ENCODE measurements at regions not wholly inside any gene's neighbourhood (a gene's known extent, or its start where the extent isn't known, plus 50 kb on each side); places are given as distances from the start of the nearest gene placed in this dataset.
A peak's percentile ranks its signal among the peaks of the same experiment; 100 is the strongest.
"Not testable (repeated sequence)": the region's sequence is repeated elsewhere in the genome, so short reads cannot be mapped to it uniquely, and the experiment has no call there.

GRCh38 chr12:47610686-47611252, 95.1 kb downstream of the RPAP3 start:
- Histone ChIP-seq H3K27ac (ENCODE audit: low read length) (no peak overlapping the region), H3K4me3 (ENCODE audit: low read depth in 1 of 2, low read length in 2 of 2) (no peak overlapping the region), H3K4me1 (ENCODE audit: control insufficient read depth in 1 of 2, insufficient read depth in 2 of 2, low read length in 2 of 2) (no peaks in the 10 kb centered on the region), H3K9me3 (ENCODE audit: control insufficient read depth in 1 of 2, low read length in 2 of 2) (peaks cover 10 to 13% of the 10 kb centered on the region in 2 donors), H3K27me3 (ENCODE audit: low read depth, low read length) (no peaks in the 10 kb centered on the region), H3K36me3 (ENCODE audit: control insufficient read depth in 1 of 2, insufficient read depth in 2 of 2, low read length in 2 of 2) (no peaks in the 10 kb centered on the region)

GRCh38 chr12:47609806-47610205, 96.0 kb downstream of the RPAP3 start:
- no peaks in the 10 kb centered on the region for H3K27me3 ChIP-seq (ENCODE audit: low read depth, low read length)
- no peaks in the 10 kb centered on the region for H3K36me3 ChIP-seq (ENCODE audit: control insufficient read depth in 1 of 2, insufficient read depth in 2 of 2, low read length in 2 of 2)
- peaks cover 10 to 13% of the 10 kb centered on the region in 2 donors for H3K9me3 ChIP-seq (ENCODE audit: control insufficient read depth in 1 of 2, low read length in 2 of 2)
- no peaks in the 10 kb centered on the region for H3K4me1 ChIP-seq (ENCODE audit: control insufficient read depth in 1 of 2, insufficient read depth in 2 of 2, low read length in 2 of 2)
- H3K4me3 ChIP-seq (ENCODE audit: low read depth in 1 of 2, low read length in 2 of 2) = no peak overlapping the region
- H3K27ac ChIP-seq (ENCODE audit: low read length) = no peak overlapping the region

DNA sequence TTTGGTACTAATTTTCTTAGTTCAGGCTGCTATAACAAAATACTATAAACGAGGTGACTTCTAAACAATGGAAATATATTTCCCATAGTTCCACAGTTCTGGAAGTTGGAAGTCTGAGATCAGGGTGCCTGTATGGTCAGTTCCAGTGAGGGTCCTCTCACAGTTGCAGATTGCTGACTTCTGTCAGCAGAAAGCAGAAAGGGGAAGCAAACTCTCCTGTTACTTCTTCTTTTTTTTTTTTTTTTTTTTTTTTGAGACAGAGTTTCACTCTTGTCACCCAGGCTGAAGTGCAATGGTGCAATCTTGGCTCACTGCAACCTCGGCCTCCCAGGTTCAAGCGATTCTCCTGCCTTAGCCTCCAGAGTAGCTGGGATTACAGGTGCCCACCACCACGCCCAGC, 97.2 kb downstream of the RPAP3 start:
- not testable (repeated sequence) for H3K4me1 ChIP-seq (ENCODE audit: control insufficient read depth in 1 of 2, insufficient read depth in 2 of 2, low read length in 2 of 2); H3K4me3 ChIP-seq (ENCODE audit: low read depth in 1 of 2, low read length in 2 of 2); H3K27ac ChIP-seq (ENCODE audit: low read length)

GRCh38 chr12:47604221-47604873, 101.5 kb downstream of the RPAP3 start:
- H3K9me3 ChIP-seq (ENCODE audit: control insufficient read depth in 1 of 2, low read length in 2 of 2) = peaks cover 0 to 6% of the 10 kb centered on the region in 2 donors

More for the DNA sequence above, 97.2 kb downstream of the RPAP3 start:
- peaks cover 7 to 13% of the 10 kb centered on the region in 2 donors for H3K9me3 ChIP-seq (ENCODE audit: control insufficient read depth in 1 of 2, low read length in 2 of 2)
- H3K36me3 ChIP-seq (ENCODE audit: control insufficient read depth in 1 of 2, insufficient read depth in 2 of 2, low read length in 2 of 2); H3K27me3 ChIP-seq (ENCODE audit: low read depth, low read length): not testable (repeated sequence)

GRCh38 chr12:47602949-47603558, 102.8 kb downstream of the RPAP3 start:
- peaks cover 0 to 6% of the 10 kb centered on the region in 2 donors for H3K9me3 ChIP-seq (ENCODE audit: control insufficient read depth in 1 of 2, low read length in 2 of 2)
- H3K27ac ChIP-seq (ENCODE audit: low read length) = no peak overlapping the region
- H3K36me3 ChIP-seq (ENCODE audit: control insufficient read depth in 1 of 2, insufficient read depth in 2 of 2, low read length in 2 of 2) = no peaks in the 10 kb centered on the region
- H3K4me1 ChIP-seq (ENCODE audit: control insufficient read depth in 1 of 2, insufficient read depth in 2 of 2, low read length in 2 of 2) = no peaks in the 10 kb centered on the region
- H3K4me3 ChIP-seq (ENCODE audit: low read depth in 1 of 2, low read length in 2 of 2) = no peak overlapping the region
- H3K27me3 ChIP-seq (ENCODE audit: low read depth, low read length) = no peaks in the 10 kb centered on the region

More at GRCh38 chr12:47604221-47604873, 101.5 kb downstream of the RPAP3 start:
- no peaks in the 10 kb centered on the region for H3K36me3 ChIP-seq (ENCODE audit: control insufficient read depth in 1 of 2, insufficient read depth in 2 of 2, low read length in 2 of 2)
- H3K27me3 ChIP-seq (ENCODE audit: low read depth, low read length) = no peaks in the 10 kb centered on the region
- no peaks in the 10 kb centered on the region for H3K4me1 ChIP-seq (ENCODE audit: control insufficient read depth in 1 of 2, insufficient read depth in 2 of 2, low read length in 2 of 2)
- no peak overlapping the region for H3K27ac ChIP-seq (ENCODE audit: low read length)
- no peak overlapping the region for H3K4me3 ChIP-seq (ENCODE audit: low read depth in 1 of 2, low read length in 2 of 2)

- no peak overlapping the region for H3K27ac ChIP-seq (ENCODE audit: low read length)
- H3K4me3 ChIP-seq (ENCODE audit: low read depth in 1 of 2, low read length in 2 of 2) = no peak overlapping the region
- no peaks in the 10 kb centered on the region for H3K36me3 ChIP-seq (ENCODE audit: control insufficient read depth in 1 of 2, insufficient read depth in 2 of 2, low read length in 2 of 2)
- no peaks in the 10 kb centered on the region for H3K4me1 ChIP-seq (ENCODE audit: control insufficient read depth in 1 of 2, insufficient read depth in 2 of 2, low read length in 2 of 2)
- peaks cover 0 to 5% of the 10 kb centered on the region in 2 donors for H3K9me3 ChIP-seq (ENCODE audit: control insufficient read depth in 1 of 2, low read length in 2 of 2)
- H3K27me3 ChIP-seq (ENCODE audit: low read depth, low read length) = no peaks in the 10 kb centered on the region
Measured at GRCh38 chr12:47602325-47602724, 103.5 kb downstream of the RPAP3 start.

DNA sequence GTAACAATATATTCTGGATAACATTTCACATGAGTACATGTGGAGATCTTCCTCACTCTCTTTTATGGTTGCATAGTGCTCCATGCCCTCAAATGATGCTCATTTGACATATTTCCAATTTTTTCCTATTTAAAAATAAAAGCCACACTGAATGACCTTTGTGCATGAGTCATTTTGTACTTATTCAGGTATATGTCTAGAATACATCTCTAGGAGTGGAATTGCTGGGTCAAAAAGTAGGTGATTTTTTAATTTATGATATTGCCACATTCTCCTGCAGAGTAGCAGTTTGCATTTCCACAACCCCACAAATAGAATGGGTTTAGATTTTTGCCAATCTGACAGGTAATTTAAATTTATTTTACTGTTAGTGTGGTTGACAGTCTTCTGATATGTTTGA, 104.8 kb downstream of the RPAP3 start:
- H3K27ac ChIP-seq (ENCODE audit: low read length) = no peak overlapping the region
- no peaks in the 10 kb centered on the region for H3K9me3 ChIP-seq (ENCODE audit: control insufficient read depth in 1 of 2, low read length in 2 of 2)
- H3K4me1 ChIP-seq (ENCODE audit: control insufficient read depth in 1 of 2, insufficient read depth in 2 of 2, low read length in 2 of 2) = no peaks in the 10 kb centered on the region
- H3K27me3 ChIP-seq (ENCODE audit: low read depth, low read length) = no peaks in the 10 kb centered on the region
- H3K36me3 ChIP-seq (ENCODE audit: control insufficient read depth in 1 of 2, insufficient read depth in 2 of 2, low read length in 2 of 2) = no peaks in the 10 kb centered on the region
- H3K4me3 ChIP-seq (ENCODE audit: low read depth in 1 of 2, low read length in 2 of 2) = no peak overlapping the region

DNA sequence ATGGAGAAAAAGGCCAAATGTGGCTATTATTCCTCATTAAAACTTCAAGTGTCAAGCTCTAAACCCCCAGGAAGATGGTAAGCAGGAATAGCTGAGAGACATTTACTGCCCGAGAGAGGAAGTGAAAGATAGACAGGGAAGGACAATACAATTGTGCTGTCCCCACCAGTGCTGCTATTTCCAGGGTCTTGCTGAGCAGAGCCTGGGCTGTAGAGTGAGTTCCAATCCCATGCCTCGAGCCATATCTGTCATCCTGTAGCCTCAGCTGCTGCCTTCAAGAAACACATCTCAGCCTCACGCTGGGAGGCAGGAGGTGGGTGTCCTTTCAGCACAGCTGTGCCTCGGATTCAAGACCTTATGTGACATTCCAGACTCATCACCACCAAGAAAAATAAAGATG, 114.0 kb downstream of the RPAP3 start:
- Histone ChIP-seq H3K4me1 (ENCODE audit: control insufficient read depth in 1 of 2, insufficient read depth in 2 of 2, low read length in 2 of 2) (peaks cover 0 to 12% of the 10 kb centered on the region in 2 donors), H3K36me3 (ENCODE audit: control insufficient read depth in 1 of 2, insufficient read depth in 2 of 2, low read length in 2 of 2) (no peaks in the 10 kb centered on the region), H3K27ac (ENCODE audit: low read length) (peak overlapping the region; percentile 1)

DNA sequence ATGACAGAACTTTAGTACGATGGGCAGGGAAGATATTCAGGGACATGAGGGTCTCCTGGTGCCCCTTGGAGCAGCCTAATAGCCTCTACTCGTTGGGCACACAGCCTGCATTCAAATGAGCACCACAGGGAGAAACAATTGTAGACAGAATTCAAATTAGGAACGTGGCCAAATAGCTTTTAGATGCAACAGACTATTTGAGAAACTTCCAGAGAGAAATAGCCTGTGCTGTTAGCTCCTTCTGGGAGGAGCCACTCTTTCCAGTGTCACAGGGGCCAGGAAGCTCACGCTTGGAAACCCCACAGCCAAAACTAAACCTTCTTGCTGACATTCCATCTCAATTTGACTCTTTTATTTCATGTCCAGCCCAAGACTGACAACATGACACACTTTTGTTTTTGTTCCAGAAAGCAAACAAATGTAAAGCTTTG, 114.5 kb downstream of the RPAP3 start:
- H3K27ac ChIP-seq (ENCODE audit: low read length) = peak overlapping the region; percentile 1

More for the DNA sequence above, 114.0 kb downstream of the RPAP3 start:
- no peak overlapping the region for H3K4me3 ChIP-seq (ENCODE audit: low read depth in 1 of 2, low read length in 2 of 2)
- H3K27me3 ChIP-seq (ENCODE audit: low read depth, low read length) = no peaks in the 10 kb centered on the region
- no peaks in the 10 kb centered on the region for H3K9me3 ChIP-seq (ENCODE audit: control insufficient read depth in 1 of 2, low read length in 2 of 2)

DNA sequence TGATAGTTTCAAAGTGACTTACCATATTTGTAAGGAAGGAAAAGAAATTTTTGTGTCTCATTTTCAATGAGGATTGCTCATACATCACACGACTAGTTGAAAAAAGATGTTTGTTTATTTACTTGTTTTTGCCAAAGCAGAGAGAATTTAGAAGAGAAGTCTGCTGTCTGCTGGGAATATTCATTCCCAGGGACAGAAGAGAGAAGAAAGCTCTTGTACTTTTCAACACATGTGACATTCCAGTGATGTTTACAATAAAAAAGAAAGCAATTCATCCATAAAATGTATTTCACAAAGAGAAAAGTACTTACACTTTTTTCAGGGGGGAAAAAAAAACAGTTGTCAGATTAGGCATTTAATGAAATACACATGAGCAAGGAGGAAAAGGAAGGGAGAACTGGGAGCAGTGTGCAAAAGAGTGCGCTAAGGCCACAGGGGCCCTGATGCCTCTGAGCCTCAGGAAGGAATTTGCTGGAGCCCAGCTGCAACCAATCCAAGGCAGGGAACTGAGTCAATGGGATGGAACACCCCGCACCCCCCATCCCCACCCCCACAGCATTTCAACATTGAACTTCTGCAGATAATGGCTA, 115.0 kb downstream of the RPAP3 start:
- Histone ChIP-seq H3K27ac (ENCODE audit: low read length) (no peak overlapping the region), H3K4me3 (ENCODE audit: low read depth in 1 of 2, low read length in 2 of 2) (peak overlapping the region in 1 of 2 donors; percentile 12), H3K4me1 (ENCODE audit: control insufficient read depth in 1 of 2, insufficient read depth in 2 of 2, low read length in 2 of 2) (peaks cover 0 to 14% of the 10 kb centered on the region in 2 donors), H3K9me3 (ENCODE audit: control insufficient read depth in 1 of 2, low read length in 2 of 2) (no peaks in the 10 kb centered on the region), H3K36me3 (ENCODE audit: control insufficient read depth in 1 of 2, insufficient read depth in 2 of 2, low read length in 2 of 2) (no peaks in the 10 kb centered on the region), H3K27me3 (ENCODE audit: low read depth, low read length) (no peaks in the 10 kb centered on the region)

More for the DNA sequence above, 114.5 kb downstream of the RPAP3 start:
- Histone ChIP-seq H3K4me3 (ENCODE audit: low read depth in 1 of 2, low read length in 2 of 2) (peak overlapping the region in 1 of 2 donors; percentile 12), H3K36me3 (ENCODE audit: control insufficient read depth in 1 of 2, insufficient read depth in 2 of 2, low read length in 2 of 2) (no peaks in the 10 kb centered on the region), H3K9me3 (ENCODE audit: control insufficient read depth in 1 of 2, low read length in 2 of 2) (no peaks in the 10 kb centered on the region), H3K27me3 (ENCODE audit: low read depth, low read length) (no peaks in the 10 kb centered on the region), H3K4me1 (ENCODE audit: control insufficient read depth in 1 of 2, insufficient read depth in 2 of 2, low read length in 2 of 2) (peaks cover 0 to 14% of the 10 kb centered on the region in 2 donors)

GRCh38 chr12:47586952-47587669, 118.7 kb downstream of the RPAP3 start:
- Histone ChIP-seq H3K27me3 (ENCODE audit: low read depth, low read length) (no peaks in the 10 kb centered on the region), H3K36me3 (ENCODE audit: control insufficient read depth in 1 of 2, insufficient read depth in 2 of 2, low read length in 2 of 2) (no peaks in the 10 kb centered on the region), H3K27ac (ENCODE audit: low read length) (no peak overlapping the region), H3K4me3 (ENCODE audit: low read depth in 1 of 2, low read length in 2 of 2) (no peak overlapping the region), H3K4me1 (ENCODE audit: control insufficient read depth in 1 of 2, insufficient read depth in 2 of 2, low read length in 2 of 2) (peaks cover 0 to 23% of the 10 kb centered on the region in 2 donors), H3K9me3 (ENCODE audit: control insufficient read depth in 1 of 2, low read length in 2 of 2) (no peaks in the 10 kb centered on the region)

Measured in muscle layer of duodenum (tissue), 2 donors.